SK-N-MC (cell line): ENCODE measurements at regions not wholly inside any gene's neighbourhood (a gene's known extent, or its start where the extent isn't known, plus 50 kb on each side); places are given as distances from the start of the nearest gene placed in this dataset.

Experiments used
- EZH2 ChIP-seq: fragments of 200-600 bp; sonication (generic); IDR thresholded peaks from one replicate; pipeline ENCODE4 v1.6.1; 2017; ENCODE audit warnings: antibody characterized with exemption
- POLR2AphosphoS5 ChIP-seq: IDR thresholded peaks from 2 replicates; pipeline ENCODE4 v1.6.1; 2012; ENCODE audit warnings: mild to moderate bottlenecking, low read depth, low read length, borderline replicate concordance

DNA sequence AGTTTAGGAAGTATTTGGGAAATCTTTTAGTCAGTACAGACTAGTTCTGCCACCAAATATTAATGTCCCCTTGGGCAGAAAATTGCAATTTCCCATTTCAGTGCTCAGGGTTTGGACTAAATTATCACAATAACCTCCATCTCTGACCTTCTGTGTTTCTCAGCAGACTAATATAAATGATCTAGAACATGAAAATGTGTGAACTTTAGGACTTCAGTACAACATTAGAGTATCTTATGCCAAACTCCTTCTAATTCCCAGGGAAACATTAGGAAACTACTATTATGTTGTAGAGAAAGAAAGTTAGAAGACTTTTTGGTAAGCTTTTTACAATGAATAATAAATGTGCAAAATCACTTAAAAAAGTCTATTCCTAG, 1087.6 kb upstream of the CITED2 start:
- no peak for TF ChIP-seq EZH2
- no peak for TF ChIP-seq POLR2AphosphoS5
